ENCODE measurements at regions not wholly inside any gene's neighbourhood (a gene's known extent, or its start where the extent isn't known, plus 50 kb on each side); places are given as distances from the start of the nearest gene placed in this dataset.

GRCh38 chr3:181660337-181660736, 51.4 kb upstream of the SOX2 start:
- no peak for DNase-seq (ENCODE audit: low read depth)

DNA sequence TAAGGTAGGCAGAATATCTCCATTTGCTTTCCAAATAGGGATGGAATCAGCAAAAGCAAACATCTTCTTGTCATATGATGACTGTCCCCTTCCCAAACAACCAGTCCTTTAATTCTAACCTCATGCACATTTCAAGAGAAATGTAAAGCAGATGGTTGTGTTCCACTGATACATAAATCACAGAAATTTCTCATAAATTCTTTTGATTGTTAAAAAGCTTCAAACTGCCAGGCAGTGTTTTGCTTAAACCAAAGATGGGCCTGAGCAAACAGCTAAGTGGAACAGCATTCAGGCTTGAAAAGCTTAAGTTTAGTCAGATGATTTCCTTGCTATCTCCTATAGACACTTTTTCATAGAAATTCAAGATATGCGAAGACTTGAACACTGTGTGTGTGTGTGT, 74.3 kb upstream of the SOX2 start:
- FAIRE-seq: no peak

More at GRCh38 chr3:181660337-181660736, 51.4 kb upstream of the SOX2 start:
- Histone ChIP-seq H3K4me3 (ENCODE audit: low read depth, low read length) (no peak overlapping the region), H3K36me3 (ENCODE audit: control insufficient read depth, insufficient read depth, low read length) (no peaks in the 10 kb centered on the region), H3K27me3 (ENCODE audit: control insufficient read depth, insufficient read depth, low read length) (no peaks in the 10 kb centered on the region)
- TF ChIP-seq, protein P1, sequence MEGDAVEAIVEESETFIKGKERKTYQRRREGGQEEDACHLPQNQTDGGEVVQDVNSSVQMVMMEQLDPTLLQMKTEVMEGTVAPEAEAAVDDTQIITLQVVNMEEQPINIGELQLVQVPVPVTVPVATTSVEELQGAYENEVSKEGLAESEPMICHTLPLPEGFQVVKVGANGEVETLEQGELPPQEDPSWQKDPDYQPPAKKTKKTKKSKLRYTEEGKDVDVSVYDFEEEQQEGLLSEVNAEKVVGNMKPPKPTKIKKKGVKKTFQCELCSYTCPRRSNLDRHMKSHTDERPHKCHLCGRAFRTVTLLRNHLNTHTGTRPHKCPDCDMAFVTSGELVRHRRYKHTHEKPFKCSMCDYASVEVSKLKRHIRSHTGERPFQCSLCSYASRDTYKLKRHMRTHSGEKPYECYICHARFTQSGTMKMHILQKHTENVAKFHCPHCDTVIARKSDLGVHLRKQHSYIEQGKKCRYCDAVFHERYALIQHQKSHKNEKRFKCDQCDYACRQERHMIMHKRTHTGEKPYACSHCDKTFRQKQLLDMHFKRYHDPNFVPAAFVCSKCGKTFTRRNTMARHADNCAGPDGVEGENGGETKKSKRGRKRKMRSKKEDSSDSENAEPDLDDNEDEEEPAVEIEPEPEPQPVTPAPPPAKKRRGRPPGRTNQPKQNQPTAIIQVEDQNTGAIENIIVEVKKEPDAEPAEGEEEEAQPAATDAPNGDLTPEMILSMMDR (IDR thresholded peaks at IDR 0.05; ENCODE audit: insufficient read depth, low read length, severe bottlenecking): no peak
- no peak for FAIRE-seq

DNA sequence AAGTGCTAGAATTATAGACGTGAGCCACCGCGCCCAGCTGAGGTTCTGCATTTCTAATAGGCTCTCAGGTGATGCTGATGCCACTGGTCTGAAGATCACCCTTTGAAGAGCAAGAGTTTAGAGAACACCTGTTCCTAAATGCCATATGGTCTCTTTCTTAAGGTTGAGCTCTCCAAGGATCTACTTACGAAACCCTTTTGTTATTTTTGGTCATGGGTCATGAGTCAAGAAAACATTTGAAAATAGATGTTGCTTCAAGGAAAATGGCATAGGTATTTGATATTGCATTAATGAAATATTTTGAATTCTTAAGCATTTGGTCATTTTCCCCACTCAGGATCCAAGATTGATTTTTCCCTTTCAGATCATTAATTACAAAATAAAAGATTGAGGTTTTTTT, 74.7 kb upstream of the SOX2 start:
- no peak for FAIRE-seq
- no peak for DNase-seq (ENCODE audit: low read depth)
- Histone ChIP-seq H3K36me3 (ENCODE audit: control insufficient read depth, insufficient read depth, low read length) (no peaks in the 10 kb centered on the region), H3K27me3 (ENCODE audit: control insufficient read depth, insufficient read depth, low read length) (no peaks in the 10 kb centered on the region), H3K4me3 (ENCODE audit: low read depth, low read length) (no peak overlapping the region)
- TF ChIP-seq, protein P1 (IDR thresholded peaks at IDR 0.05; ENCODE audit: insufficient read depth, low read length, severe bottlenecking): no peak

More for the DNA sequence above, 74.3 kb upstream of the SOX2 start:
- no peak for DNase-seq (ENCODE audit: low read depth)
- H3K4me3 ChIP-seq (ENCODE audit: low read depth, low read length): no peak overlapping the region
- no peaks in the 10 kb centered on the region for H3K36me3 ChIP-seq (ENCODE audit: control insufficient read depth, insufficient read depth, low read length)
- no peaks in the 10 kb centered on the region for H3K27me3 ChIP-seq (ENCODE audit: control insufficient read depth, insufficient read depth, low read length)
- TF ChIP-seq, protein P1 (IDR thresholded peaks at IDR 0.05; ENCODE audit: insufficient read depth, low read length, severe bottlenecking): no peak

- Histone ChIP-seq H3K4me3 (ENCODE audit: low read depth, low read length) (no peak overlapping the region), H3K27me3 (ENCODE audit: control insufficient read depth, insufficient read depth, low read length) (no peaks in the 10 kb centered on the region), H3K36me3 (ENCODE audit: control insufficient read depth, insufficient read depth, low read length) (no peaks in the 10 kb centered on the region)
- FAIRE-seq (no peak), DNase-seq (ENCODE audit: low read depth) (no peak)
- TF ChIP-seq, protein P1 (IDR thresholded peaks at IDR 0.05; ENCODE audit: insufficient read depth, low read length, severe bottlenecking): no peak
Measured at GRCh38 chr3:181635141-181635540, 76.6 kb upstream of the SOX2 start.

DNA sequence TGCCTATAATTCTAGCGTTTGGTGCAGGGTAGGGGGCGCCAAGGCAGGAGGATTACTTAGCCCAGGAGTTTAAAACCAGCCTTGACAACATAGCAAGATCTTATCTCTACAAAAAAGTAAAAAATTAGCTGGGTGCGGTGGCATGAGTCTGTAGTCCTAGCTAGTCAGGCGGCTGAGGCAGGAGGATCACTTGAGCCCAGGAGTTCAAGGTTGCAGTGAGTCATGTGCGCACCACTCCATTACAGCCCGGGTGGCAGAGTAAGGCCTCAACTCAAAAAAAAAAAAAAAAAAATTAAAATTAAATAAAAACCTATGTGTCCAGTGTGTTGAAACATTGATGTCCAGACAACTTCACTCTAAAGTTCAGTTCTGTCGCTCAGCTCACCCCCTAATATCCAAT, 78.2 kb upstream of the SOX2 start:
- no peak for FAIRE-seq
- TF ChIP-seq, protein P1 (IDR thresholded peaks at IDR 0.05; ENCODE audit: insufficient read depth, low read length, severe bottlenecking): no peak

GRCh38 chr3:181631901-181632300, 79.8 kb upstream of the SOX2 start:
- no peaks in the 10 kb centered on the region for H3K36me3 ChIP-seq (ENCODE audit: control insufficient read depth, insufficient read depth, low read length)
- TF ChIP-seq, protein P1 (IDR thresholded peaks at IDR 0.05; ENCODE audit: insufficient read depth, low read length, severe bottlenecking): no peak
- FAIRE-seq: no peak
- no peak overlapping the region for H3K4me3 ChIP-seq (ENCODE audit: low read depth, low read length)
- H3K27me3 ChIP-seq (ENCODE audit: control insufficient read depth, insufficient read depth, low read length): no peaks in the 10 kb centered on the region
- DNase-seq (ENCODE audit: low read depth): peak; percentile 39

More for the DNA sequence above, 78.2 kb upstream of the SOX2 start:
- H3K4me3 ChIP-seq (ENCODE audit: low read depth, low read length): no peak overlapping the region
- no peaks in the 10 kb centered on the region for H3K36me3 ChIP-seq (ENCODE audit: control insufficient read depth, insufficient read depth, low read length)
- no peaks in the 10 kb centered on the region for H3K27me3 ChIP-seq (ENCODE audit: control insufficient read depth, insufficient read depth, low read length)
- no peak for DNase-seq (ENCODE audit: low read depth)

All from bronchial epithelial cell (primary cell).